Activated CD4-positive, alpha-beta T cell treated with anti-CD3 and anti-CD28 coated beads for 48 hours (primary cell): ENCODE measurements at regions not wholly inside any gene's neighbourhood (a gene's known extent, or its start where the extent isn't known, plus 50 kb on each side); places are given as distances from the start of the nearest gene placed in this dataset.

Experiments
- DNase-seq: peaks from one replicate; pipeline ENCODE4 v3.0.0-alpha.2; 2020

DNA sequence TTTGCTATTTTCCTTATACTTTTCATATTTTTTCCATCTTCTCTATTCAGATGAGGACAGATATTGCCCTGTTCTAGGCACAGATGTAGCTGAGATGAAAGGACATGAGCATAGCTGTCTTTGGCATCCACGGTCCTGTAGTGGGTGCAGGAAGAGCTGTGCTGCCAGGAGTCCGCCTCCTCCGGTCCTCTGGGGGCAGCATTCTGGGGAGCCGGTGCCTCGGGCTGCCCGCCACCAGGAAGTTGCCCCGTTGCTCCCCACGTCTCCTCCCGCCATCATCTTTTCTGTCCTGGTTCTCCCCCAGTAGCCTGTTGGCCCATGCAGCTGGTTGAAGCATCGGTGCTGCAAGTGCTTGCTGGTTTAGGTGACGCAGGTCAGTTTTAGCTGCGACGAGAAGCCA lies 170.0 kb upstream of the IRX4 start:
- DNase-seq, result no peak

DNA sequence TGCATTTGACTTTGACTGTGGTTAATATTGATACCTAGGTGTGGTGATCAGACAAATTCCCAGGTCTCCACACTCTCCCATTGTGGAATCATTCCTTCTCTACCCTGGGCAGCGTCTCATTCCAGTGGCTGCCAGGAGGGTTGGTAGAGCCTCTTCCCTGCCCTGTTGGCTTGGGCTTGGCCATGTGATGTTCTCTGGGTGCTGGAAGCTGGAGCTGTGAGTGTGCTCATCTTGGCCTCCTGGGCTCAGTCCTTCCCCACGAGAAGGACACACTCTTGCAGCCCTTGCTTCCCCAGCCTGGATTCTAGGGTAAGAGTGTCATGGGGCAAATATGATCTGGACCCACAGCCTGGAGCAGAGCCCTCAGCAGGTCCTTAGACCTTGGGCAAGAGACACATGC lies 167.2 kb upstream of the IRX4 start:
- DNase-seq, result no peak

DNA sequence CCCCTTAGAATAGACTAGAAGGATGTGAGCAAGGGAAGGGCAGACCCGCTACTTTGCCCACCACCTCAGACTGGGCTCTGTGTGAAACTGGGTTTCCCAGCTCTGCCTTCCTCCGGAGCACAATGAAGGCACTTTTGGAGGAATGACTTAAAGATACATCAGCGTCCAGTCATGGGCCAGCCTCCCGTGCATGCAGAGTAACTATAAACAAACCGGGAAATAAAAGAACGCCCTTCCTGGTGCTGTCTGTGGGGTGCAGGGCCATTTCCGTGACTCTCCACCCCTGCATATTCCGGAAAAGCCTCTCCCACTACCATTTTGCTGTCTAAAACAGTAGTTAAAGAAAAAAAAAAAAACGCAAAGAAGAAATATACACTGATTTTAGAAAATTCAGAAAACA lies 165.9 kb upstream of the IRX4 start:
- DNase-seq, result no peak

DNA sequence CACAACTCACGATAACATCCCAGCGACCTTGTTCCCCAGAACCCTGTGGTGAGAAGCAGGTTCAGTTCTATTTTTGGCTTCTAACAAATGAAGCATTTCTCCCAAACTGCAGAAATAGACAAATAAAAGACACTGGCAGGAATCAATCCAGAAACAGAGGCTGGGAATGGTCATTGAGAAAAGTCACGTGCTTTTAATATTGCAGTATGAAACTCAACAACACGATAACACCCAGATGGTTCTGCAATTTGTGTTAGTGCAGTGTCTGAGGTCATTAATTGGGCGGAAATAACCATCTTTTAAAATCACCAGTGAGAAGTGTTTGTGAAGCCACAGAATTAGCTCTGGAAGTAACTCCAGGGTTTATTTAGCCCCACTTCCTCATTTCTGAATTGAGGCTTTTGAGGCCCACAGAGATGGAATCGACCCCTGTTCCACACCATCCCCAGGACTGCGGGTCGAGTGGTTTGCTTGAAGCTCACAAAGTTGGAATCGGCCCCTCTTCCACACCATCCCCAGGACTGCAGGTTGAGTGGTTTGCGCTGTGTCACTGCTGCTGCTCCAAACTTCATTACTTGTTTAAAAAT lies 164.7 kb upstream of the IRX4 start:
- no peak for DNase-seq

DNA sequence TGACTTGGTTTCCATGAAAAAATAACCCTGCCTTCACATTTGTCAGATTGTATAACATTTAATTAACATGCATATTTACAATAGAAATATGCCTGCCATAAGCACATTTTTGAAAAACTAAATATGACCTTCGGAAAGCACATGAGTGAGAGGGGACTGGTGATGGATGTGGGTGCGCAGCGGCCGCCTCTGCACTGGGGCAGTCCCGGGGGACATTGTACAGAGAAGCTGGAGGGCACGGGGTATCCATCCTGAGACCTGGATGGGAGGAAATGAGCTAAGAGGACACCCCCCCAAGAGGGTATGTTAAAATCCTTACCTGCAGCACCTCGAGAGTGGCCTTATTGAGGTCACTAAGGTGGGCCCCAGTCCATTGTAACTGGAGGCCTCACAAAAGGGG lies 161.3 kb upstream of the IRX4 start:
- no peak for DNase-seq

DNA sequence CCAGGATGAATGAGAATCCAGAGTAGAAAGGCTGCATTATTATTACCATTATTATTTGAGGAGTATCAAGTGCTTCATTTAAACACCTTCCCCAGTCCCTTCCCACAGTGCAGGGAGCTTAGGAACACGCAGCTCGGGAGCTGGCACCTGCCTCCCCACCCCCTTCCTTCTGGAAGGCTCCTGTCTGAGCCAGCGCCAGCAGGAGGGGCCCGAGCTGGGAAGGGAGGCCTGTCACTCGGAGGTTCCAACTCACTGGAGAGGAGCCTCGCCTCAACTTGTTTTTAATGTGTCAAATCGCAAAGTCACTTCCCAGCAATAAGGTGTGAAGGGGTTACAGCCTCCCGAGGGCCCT lies 156.4 kb upstream of the IRX4 start:
- DNase-seq, result no peak

DNA sequence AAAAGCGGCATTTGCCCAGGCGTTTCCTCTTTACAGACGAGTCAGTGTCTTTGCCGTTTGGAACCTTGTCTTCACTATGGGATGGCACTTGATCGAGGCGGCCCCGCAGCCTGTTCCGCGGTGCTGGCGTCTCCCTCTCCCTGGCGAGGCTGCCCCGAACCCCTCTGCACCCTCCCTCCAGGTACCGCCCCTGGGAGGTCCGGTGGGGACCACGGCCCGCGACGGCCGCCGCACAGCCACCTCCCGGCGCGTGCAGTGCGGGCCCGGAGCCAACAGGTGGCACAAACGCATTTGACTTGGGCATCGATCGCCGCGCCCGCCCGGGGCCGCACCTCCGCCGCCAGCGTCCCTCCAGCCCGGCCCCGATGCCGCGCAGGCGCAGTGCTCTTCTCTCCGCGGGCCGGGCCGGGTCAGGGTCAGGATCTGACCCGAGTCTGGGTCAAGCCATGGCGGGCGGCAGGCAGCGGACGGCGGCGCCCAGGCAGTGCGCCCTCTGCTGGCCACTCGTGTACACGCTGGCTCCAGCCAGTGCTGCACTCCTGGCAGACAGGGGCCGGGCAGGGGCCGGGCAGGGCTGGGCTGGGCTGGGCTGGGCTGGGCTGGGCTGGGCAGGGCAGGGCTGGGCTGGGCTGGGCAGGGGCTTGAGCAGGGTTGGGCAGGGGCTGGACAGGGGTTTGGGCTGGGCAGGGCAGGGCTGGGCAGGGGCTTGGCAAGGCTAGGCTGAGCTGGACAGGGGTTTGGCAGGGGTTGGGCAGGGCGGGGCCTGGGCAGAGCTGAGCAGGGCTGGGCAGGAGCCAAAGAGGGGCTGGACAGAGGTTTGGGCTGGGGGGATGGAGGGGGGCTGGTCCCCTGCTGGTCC lies 155.8 kb upstream of the IRX4 start:
- DNase-seq, result peak; percentile 65

DNA sequence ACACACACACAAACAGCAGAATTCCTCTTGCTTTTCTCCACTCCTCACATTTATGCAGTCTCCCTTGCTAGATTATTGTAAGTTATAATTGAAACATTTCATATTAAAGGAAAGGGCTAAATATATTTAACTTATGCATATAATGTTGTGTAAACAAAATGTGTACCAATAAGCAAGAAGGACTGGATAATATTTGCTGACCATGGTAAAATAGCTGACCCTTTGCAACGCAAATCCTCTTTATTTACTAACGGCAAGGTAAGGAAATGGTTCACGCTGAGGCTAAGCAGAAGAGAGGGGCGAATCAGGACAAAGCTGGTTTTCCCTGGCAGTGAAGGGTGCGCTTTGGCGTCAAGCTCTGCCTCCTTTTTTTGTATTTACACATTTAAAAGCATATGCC lies 154.2 kb upstream of the IRX4 start:
- no peak for DNase-seq

DNA sequence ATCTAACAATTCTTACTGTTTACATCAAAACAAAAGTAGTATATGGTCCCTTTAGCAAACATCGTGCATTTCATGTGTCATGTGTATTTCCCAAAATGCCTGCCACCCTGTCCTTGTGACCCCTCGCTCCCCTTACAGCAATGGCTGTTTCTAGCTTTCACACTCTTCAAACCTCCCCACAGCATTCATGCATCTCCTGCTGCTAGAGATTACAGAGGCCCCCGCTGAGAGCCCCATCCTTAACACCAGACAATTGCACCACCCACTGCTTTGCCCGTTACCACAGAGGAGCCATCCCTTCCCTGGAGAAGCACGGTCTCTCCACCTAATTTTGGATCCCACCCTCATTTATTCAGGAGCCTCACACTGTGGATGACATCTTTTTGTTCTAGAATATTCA lies 149.7 kb upstream of the IRX4 start:
- DNase-seq, result no peak

DNA sequence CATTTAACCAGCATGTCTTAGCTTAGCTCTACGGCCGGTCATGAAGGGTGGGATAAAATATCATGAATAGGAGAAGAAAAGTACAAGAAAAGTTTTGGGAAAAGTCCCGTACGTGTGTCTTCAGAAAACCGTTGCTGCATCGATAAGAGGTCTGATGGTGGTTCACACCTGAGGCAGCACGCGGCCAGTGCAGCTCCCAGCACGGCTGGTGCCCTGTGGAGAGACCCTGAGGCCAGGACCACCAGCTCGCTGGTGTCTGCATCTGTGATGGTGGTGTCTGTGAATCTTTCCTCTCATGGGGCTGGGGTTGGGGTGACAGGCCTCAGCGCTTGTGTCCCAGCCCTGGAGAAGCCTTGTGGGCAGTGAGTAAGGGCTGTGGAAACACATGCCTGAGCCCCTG lies 148.9 kb upstream of the IRX4 start:
- no peak for DNase-seq

DNA sequence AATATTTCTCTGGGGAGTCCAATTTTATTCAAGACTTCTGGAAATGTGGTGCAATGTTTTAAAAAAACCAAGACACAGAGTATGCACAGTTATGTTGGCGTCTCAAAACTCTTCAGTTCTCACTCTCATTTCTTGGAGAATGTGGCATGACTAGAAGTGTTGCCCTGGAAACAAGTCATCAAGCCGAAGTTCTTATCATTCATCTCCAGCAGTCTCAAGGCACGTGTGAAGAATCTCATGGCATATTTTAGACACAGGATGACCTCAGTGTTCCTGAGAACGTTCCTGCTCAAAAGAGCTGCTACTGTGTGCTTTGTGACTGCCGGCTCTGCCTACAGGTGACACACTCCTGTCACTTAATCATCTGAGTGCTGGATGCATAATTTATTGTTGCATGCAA lies 147.4 kb upstream of the IRX4 start:
- DNase-seq, result no peak

DNA sequence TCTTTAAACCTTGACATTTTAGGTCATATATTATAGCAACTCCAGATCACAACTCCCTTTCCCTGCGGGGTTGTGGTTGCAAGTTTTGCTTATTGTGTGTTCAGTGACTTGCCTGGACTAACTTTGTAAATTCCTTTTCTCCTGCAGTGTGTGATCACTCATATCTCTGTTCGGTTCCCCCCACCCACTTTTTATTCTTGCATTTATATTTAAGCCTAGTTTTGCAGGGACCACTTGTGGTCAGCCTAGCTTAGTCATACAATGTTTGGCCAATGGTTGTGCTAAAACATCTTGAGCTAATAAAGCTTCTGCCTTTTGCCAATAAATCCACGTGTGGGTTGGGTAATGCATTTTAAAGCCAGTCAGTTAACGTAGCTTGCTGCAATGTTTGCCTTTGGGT lies 146.5 kb upstream of the IRX4 start:
- no peak for DNase-seq

DNA sequence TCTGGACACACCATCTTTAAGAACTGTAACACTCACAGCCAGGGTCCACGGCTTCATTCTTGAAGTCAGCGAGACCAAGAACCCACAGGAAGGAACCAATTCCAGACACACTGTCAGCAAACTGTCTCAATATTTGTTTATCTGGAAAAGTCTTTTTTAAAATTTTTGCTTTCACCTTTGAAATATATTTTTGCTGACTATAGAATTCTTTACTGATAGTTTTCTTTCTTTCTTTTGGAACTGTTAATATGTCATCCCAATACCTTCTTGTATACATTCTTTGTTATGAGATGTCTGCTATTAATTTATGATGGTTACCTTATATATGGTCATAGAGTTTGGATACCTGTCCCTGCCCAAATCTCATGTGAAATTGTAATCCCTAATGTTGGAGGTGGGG lies 145.1 kb upstream of the IRX4 start:
- no peak for DNase-seq

DNA sequence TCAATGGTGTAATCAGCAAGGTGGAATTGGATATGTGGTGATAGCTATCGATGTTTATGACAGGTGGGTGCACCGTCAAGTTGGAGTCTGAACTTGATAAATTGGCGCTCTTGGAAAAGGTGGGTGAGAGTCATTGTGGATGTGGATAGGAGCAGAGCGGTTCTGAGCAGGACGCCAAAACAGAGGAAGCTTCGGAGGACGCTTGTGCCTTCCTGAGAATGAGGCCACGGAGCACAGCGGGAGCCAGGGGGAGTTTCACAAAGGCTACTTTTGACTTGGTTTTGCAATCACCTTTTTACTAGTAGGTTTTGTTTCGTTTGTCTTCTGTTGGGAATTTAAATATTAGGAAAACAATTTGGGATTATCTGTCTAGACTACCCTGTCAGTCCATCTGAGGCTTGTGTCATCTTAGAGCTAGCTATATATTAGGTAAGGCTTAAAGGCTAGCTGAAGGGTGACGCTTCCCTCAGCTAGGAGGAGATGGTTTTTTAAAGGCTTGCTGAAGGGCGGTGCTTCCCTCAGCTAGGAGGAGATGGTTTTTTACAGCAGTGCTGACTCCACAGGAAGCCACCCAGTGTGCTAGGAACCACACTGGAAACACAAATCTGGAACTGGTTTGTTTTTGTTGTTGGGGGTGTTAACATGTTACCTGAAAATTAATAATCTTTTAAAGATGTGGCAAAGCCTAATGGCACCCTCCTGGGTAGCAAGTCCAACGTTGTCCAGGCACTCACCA lies 142.4 kb upstream of the IRX4 start:
- no peak for DNase-seq

DNA sequence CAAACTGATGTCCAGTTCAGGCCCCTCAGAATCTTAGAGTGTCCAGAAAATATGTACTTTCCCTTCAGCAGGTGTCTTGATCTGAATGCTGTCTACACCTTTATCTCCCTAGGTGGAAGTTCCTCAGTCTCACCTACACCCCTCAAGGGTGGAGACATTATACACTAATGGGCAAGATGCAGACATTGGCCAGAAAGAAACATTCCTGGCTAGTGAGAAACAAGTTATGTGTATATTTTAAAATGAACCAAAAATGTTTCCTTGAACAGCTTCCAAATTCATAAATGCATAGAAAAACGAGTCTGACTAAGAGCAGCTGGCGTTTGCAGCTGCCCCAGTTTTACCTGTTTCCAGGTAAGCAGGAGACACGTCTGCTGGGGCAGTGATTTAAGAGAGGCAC lies 140.5 kb upstream of the IRX4 start:
- DNase-seq, result no peak

DNA sequence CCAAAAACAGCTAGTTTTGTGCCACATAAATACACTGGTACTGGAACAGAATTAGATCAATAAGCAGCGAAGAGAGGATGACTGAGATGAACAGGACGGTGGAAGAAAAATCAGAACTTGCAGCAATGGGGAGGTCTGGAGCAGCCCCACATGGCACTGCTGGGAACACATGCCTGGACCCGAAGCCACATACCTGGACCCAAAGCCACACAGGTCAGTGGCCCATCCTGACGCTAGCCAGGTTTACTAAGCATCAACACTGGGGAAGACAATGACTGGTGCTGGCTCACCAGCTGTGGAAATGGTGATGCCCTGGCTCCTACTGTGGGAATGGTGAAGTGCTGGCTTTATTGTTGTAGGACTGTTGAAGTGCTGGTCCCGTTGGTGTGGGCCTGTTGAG lies 139.7 kb upstream of the IRX4 start:
- no peak for DNase-seq

DNA sequence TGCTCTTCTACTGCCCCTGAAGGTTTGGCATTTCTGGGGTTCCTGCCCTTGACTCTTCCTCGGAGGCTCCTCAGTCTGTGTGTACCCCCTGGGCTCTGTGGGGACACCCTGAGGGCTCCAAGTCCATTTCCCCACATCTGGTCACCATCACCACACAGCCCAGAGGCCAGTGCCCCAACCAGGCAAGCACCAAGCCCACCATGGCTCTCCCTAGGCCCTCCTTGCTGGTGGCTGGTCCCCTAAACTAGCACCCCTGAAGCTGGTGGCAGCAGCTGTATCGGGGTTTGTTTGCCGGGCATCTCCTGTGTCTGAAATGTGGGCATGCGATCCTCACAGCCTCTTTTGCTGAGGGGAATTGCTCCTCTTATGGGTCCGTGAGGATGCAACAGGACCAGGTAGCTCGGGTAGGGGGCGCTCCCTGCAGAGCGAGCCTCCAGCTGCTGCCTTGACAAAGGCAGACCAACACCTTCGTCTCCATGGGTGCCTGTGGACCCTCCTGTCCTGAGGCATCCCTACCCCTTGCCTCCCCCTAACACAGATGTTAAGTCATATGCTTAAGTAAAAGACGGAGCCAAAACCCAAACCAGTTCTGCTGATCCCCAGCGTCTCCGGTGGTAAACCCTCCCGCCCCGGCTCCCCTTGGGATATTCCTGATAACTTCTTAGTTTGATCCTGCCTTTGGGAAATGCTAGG lies 138.9 kb upstream of the IRX4 start:
- DNase-seq, result no peak

DNA sequence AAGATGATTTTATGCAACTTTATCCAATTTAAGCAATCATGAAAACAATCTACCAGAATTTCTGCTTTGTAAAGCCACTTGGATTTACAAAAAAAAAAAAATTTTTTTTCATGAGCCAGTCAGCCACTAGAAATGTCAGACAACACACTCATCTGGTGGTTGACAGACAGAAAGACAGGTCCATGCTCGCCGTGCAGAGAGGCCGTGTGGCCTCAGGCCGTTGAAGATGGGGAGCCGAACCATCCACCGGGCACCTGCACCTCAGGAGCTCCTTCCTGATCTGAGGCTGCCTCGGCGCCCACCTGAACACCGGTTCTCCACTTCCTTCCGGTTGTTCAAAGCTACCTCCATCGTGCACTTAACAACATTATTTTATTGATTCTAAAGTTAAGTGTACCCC lies 138.0 kb upstream of the IRX4 start:
- DNase-seq, result no peak

DNA sequence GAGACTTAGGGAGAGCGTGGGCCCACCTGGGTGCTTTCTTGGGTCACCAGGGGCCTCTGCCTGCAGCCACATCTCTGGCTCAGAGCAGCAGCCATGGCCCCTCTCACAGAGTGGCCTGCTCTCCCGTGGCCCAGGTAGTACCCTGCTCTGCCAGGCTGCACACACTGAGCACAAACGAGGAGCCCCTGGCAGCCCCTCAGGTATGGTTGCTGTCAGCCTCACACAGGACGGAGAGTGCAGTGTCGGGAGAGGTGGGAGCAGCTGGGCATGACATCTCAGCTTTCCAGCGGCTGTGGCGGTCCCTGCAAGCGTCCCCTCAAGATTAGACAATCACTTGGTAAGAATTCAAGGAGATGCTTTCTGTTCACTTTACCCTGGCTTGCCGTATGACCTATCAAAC lies 137.0 kb upstream of the IRX4 start:
- no peak for DNase-seq

DNA sequence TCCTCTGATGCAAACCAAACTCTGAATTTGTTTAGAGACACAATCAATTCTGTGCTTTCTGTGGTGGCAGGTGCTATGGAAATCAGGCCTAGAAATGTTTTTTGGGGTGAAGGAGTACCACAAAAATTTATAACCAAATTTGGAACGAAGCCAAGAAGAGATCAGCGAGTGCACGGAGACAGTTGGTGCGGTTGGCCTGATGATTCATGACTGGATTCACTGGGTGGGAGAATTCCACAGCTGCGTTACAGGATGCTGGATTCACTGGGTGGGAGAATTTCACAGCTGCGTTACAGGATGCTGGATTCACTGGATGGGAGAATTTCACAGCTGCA lies 135.6 kb upstream of the IRX4 start:
- no peak for DNase-seq

DNA sequence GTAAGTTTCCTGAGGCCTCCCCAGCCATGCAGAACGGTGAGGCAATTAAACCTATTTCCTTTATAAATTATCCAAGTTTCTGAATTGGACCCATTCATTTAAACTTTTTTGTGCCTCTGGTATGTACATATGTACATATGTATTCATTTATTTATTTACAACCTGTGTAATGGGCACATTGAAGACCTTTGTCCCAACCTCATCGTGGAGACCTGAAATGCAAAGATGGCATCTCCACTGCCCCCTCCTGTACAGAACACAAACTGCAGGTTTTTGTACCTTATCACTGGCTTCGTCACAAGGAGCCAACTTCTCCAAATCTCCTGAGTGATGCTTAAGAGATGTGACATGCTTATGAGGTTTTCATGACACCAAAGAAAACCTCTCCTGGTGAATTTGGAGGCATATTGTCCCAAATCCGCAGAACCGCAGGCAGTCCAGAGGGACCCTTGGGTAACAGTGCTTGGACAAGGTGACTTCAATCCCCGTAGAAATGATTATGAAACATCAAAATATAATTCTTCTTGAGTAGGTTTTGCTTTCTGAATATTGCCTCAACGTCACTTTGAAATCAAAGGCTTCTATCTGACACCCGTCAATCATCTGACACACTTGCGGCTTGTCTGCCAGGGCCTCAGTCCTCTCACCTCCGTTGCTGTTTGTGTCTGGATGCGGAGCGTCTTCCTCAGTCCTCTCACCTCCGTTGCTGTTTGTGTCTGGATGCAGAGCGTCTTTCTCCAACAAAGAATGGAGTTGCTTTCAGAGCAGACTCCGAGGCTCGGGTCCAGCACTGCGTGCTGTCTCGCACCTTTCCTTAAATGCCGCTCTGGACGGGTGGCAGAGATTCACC lies 135.0 kb upstream of the IRX4 start:
- peak; percentile 57 for DNase-seq

DNA sequence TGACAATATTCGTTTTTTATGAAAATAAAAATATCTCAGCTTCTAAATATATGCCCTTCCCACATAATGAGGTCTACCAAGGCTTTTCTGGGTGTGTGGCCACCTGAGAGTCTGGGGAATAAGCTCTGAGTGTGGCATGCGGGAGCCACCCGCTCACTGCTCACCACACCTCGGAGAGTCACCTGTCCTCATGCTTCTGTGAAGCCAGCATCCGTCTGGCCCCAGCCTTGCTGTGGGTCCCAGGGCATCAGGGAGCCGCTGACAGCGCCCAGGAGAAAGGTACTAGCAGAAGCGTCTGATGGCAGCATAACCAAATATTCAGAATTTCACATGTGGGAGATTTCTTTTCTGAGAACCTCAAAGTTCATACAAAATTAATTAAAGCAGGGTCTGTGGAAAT lies 133.2 kb upstream of the IRX4 start:
- no peak for DNase-seq
